ENCODE measurements at regions not wholly inside any gene's neighbourhood (a gene's known extent, or its start where the extent isn't known, plus 50 kb on each side); places are given as distances from the start of the nearest gene placed in this dataset.

GRCh38 chr4:124431653-124432192, 280.8 kb downstream of the ANKRD50 start:
- TF ChIP-seq CTCF (IDR thresholded peaks at IDR 0.05), result no peak
- ATAC-seq (no peak), DNase-seq (no peak)
- Histone ChIP-seq H3K27me3 (no peaks in the 10 kb centered on the region), H3K36me3 (no peaks in the 10 kb centered on the region), H3K27ac (no peak overlapping the region), H3K9me3 (no peaks in the 10 kb centered on the region), H3K4me3 (no peak overlapping the region), H3K4me1 (peaks cover 9% of the 10 kb centered on the region)
- intact Hi-C loops (cut with DNase I), result no loop called here

GRCh38 chr4:124432500-124432899, 280.0 kb downstream of the ANKRD50 start:
- no peak for ATAC-seq
- Histone ChIP-seq H3K4me3 (no peak overlapping the region), H3K27me3 (no peaks in the 10 kb centered on the region), H3K36me3 (no peaks in the 10 kb centered on the region), H3K9me3 (no peaks in the 10 kb centered on the region), H3K4me1 (peaks cover 9% of the 10 kb centered on the region), H3K27ac (no peak overlapping the region)
- no peak for TF ChIP-seq CTCF (IDR thresholded peaks at IDR 0.05)
- DNase-seq, result no peak
- intact Hi-C loops (cut with DNase I), result no loop called here

GRCh38 chr4:124433044-124433443, 279.5 kb downstream of the ANKRD50 start:
- no peaks in the 10 kb centered on the region for H3K36me3 ChIP-seq
- H3K27ac ChIP-seq, result no peak overlapping the region
- no peak overlapping the region for H3K4me3 ChIP-seq
- no peak for DNase-seq
- no peaks in the 10 kb centered on the region for H3K9me3 ChIP-seq
- intact Hi-C loops (cut with DNase I), result no loop called here
- H3K27me3 ChIP-seq, result no peaks in the 10 kb centered on the region
- no peak for ATAC-seq
- no peak for TF ChIP-seq CTCF (IDR thresholded peaks at IDR 0.05)
- peaks cover 6% of the 10 kb centered on the region for H3K4me1 ChIP-seq

DNA sequence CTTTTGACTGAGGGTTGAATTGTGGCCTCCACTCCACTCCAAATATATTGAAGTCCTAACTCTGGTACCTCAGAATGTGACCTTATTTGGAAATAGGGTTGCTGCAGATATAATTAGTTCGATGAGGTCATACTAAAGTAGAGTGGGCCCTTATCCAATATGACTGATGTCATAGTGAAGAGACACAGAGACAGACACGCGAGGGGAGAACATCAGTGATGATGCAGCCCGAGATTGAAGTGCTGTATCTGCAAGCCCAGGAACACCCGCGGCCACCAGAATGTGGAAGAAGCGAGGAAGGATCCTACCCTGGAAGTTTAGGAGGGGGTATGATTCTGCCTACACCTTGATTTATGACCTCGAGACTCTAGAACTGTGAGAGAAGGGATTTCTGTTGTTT, 279.0 kb downstream of the ANKRD50 start:
- H3K4me3 ChIP-seq, result no peak overlapping the region
- no peaks in the 10 kb centered on the region for H3K9me3 ChIP-seq
- no peak for TF ChIP-seq CTCF (IDR thresholded peaks at IDR 0.05)
- no peaks in the 10 kb centered on the region for H3K36me3 ChIP-seq
- no peak overlapping the region for H3K27ac ChIP-seq
- intact Hi-C loops (cut with DNase I), result no loop called here
- ATAC-seq (no peak), DNase-seq (no peak)
- H3K4me1 ChIP-seq, result peaks cover 5% of the 10 kb centered on the region
- H3K27me3 ChIP-seq, result no peaks in the 10 kb centered on the region

DNA sequence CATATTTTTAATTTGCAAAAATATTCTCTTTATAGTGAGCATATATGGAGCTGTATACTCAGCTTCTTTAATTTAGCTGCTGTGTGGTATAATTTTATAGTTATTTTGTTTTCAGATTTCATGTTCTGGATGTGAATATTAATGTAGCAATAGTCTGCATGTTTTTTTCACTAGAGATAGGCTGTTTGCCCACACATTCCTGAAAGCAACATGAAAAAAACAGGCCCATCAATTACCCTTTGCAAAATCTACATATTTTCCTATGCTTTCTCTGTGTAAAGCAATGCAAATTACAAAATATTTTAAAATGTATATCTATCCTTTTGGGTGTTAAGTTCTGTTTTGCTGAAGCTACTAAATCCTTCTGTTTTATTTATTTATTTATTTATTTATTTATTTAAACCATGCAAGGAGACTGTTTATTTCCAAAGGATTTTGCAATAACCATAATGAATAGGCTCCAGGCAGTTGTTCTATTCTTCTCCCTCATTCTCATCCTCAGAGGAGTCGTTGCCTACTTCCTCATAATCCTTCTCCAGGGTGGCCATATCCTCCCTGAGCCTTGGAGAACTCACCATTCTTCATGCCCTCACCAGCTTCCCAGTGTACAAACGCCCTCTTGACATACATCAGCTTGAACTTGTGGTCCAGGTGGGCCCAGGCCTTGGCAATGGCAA, 277.1 kb downstream of the ANKRD50 start:
- intact Hi-C loops (cut with DNase I), result no loop called here
- H3K9me3 ChIP-seq, result no peaks in the 10 kb centered on the region
- no peaks in the 10 kb centered on the region for H3K4me1 ChIP-seq
- ATAC-seq (no peak), DNase-seq (no peak)
- no peak overlapping the region for H3K27ac ChIP-seq
- TF ChIP-seq CTCF (IDR thresholded peaks at IDR 0.05), result no peak
- no peaks in the 10 kb centered on the region for H3K27me3 ChIP-seq
- no peak overlapping the region for H3K4me3 ChIP-seq
- H3K36me3 ChIP-seq, result no peaks in the 10 kb centered on the region
